ENCODE measurements at regions not wholly inside any gene's neighbourhood (a gene's known extent, or its start where the extent isn't known, plus 50 kb on each side); places are given as distances from the start of the nearest gene placed in this dataset.

DNA sequence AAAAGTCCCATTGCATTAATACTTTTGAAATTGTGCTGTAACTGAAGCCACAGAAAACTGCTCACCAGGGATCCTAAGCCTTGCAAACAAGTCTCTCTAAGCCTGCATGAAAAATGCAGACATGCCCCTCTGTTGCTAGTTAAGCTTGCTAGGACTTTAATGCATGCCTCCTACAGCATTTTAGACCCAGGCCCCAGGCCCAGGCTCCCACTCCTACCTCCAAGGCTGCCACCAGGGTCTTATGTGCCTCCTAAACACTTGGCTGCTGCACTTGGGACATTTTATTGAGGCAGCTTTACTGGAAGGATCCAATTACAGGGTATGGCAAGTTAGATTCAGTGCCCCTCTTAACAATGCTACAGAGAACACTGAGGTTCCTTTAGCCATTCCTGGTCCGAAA is 467.3 kb upstream of the CLINT1 start:
- no peak for DNase-seq

DNA sequence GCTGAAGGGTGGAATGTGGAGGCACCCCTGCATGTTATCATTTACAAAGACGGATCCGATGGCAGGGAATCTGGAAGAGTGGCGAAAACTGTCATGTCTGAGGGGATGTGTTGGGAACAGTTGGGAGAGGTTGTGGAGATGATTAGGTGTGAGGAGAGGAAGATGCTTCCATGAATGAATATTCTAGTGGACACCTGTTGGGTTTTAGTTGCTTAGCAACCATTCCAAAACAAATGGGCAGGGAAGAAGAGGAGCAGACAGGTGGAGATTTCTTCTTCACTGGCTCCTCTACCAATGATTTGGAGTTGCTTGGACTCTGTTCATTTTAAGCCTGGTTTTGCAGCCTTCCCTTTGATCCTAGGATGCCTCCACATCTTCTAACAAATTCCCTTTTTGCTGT is 465.3 kb upstream of the CLINT1 start:
- no peak for DNase-seq

DNA sequence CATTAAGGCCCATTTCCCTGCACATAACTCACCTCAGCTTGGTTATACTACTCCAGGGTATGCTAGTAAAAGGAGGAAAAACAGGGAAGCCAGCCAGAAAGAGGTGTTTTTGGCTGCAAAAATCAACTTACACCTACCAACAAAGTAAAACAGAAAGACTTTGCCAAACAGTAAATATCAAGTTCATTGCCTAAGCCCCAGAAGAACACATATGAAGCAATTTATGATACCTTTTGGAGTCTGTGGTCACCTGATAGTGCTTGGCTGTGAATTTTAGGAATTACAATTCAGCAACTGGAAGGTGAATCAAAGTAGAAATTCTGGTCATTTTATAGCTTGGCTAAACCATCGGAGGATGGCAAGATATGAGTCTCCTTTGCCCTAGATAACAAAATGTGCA is 463.7 kb upstream of the CLINT1 start:
- no peak for DNase-seq

DNA sequence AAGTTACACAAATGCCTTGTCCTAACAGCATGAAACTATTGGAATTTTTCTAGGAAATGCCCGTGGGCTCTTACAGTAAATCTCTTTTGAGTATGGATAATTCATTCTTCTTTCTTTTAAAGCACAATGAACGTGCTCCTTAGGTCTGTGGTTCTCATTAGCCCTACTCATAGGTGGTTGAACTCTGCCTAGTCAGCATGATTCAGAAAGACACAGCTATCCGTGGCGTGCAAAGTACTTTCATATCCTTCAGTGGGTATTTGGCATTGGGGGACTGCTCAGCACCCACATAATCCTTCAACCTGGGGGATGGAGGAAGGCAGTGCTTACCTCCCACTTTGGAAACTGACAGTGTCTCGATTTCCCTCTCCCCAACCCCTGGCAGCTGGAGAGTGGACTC is 462.0 kb upstream of the CLINT1 start:
- DNase-seq = no peak

DNA sequence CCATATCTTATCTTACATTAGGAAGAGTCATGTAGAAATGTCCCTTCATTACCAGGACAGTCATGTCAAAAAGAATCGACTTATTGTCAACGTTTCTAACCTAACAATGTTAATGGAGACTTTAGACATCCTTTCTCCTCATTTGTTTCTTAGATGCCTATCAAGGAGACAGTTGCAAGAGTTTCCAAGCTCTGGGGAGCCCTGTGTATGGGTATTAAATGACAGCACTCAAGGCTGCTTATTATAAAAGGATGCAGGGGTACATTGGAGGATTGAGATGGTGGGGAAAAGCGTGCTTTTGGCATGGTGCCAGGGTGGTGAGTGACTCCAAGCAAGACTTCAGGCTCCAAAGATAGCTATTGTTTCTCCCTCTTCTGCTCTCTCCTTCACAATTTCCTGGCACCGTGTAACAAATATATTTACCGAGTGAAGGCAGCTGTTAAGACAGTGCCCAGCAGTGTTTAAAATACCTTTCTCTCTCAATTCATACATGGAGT is 461.3 kb upstream of the CLINT1 start:
- DNase-seq = peak; percentile 42

DNA sequence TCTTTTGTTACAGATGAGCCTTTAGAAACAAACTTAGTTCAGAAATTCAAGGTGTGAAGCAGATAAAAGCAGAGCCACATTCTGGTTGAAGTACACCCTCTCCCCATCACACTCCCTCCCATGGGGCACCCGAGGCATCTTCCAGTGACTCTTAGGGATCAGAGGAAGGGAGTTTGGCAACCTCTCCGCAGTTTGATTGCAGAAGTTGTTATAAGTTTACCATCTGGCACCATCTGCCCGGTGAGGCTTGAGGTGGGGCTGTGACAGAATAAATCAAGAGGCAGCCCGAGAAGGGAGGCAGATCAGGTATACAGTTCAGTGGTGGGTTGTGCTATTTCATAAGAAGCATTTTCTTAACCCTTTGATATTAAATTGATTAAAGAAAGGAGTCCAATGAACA is 458.6 kb upstream of the CLINT1 start:
- DNase-seq = no peak

DNA sequence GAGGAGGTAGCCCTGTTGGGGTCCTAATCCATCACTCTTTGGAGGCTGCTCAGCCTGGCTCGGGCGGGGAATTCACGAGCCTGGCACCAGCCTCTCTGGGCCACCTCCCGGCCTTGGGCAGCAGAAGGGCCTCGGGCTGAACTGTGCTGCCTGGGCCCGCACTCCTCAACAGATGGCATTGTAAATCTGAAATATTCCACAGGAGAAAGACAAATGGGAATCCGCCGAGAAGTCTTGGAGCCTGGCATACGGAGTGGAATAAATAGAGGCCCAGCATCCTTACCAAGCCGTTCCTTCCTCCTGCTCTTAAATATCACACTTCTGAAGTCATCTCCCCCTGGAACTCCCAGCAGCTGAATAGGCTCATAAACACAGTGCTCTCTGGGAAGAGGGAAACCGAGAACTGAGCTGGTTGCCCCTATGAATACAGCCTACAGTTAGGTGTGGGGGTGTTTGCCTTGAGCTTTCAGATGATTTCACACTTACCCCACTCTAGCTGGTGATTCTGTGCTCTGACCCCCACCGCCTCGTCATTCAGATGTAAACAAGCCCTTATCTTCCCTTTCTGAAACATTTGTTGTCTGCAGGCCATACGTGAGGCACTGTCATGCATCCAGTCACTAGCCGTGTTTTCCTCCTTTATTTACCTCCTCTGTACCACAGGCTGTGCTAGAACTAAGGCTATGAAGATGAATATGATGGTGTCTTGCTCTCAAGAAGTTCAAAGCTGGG is 455.0 kb upstream of the CLINT1 start:
- DNase-seq = no peak

DNA sequence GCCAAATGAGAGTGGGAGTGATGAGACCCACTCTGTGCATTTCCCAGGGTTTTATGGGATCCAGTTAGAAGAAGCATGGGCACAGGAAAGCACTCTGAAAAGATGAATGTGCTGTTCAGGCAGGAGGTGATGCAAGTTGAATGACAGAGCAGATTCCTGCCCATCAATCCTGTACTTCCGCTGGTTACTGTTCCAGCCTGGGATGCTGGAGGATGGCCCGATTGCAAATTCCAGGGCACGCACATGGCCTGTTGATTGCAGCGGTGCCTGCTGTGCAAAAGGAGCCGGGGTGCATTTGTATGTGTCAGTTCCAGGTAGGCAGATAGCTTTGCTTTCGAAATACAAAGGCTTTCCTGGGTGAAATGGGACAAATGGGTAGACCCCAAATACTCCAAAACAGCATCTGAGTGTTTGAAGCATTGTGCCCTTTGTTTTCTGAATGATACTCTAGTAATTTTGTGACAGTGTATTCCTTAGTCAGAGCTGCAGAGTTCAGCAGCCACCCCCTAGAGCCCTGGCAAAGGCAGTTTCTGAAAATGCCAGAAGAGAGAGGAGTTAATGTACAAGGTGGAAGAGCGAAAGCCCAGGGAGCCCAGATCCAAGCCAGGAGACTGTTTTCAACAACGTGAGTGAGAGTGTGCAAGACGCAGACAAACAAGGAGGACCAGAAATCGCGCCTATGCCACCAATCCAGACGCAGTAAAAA is 454.2 kb upstream of the CLINT1 start:
- DNase-seq = no peak

DNA sequence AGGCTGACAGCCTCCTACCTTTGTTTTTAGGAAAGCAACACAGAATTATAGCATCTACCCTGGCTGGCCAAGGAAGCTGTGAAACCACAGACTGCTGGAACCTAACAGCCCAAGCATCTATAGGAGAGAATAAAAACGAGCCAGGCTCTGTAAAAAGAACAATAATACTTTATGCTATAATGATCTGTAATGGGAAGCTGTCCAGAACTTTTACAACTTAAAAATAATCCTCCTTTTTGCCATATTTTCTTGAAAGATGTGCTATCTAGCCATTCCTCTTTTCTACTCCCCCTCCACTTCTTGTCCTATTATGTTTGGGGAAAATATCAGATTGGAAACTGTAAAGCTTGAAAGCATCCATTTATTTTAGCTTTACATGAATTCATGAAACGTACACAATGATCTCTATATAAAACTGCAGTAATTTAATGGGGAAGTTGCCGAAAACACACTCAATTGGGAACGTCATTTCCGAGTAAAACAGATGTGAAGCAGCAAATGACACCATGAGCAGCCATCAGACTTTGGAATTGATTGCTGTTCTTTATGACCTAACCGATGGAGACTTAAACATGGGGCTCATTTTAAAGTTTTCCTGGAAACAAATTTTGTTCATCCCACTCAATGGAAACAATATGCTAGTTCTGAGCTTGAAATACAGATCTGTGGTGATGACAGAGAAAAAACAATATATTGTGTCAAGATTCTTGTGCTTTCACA is 450.3 kb upstream of the CLINT1 start:
- DNase-seq = no peak

DNA sequence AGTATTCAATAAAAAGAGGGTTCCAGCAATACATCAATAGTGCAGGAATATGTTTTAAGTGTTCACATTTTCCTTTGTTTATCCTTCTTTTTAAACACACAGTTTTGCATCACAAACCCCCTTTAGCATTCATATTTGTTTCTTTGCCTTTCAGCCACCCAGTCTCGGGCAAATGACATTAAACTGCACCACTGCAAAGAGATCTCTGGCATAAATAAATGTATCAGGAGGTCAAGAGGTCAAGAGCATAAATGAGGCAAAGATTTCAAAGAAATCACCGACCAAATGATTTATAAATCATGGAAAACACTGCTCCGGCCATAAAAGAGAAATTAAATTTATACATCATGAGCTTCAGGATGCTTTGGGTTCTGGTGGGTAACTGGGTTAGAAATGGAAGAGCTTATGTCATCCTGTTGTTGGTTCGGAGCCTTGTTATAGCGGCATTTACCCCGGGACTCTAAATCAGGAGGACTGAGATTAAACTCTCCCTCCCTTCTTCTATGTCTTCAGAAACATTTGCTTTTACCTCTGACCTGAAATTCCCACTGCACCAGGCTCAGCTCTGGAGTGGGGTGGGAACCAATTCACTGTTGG is 449.6 kb upstream of the CLINT1 start:
- no peak for DNase-seq

DNA sequence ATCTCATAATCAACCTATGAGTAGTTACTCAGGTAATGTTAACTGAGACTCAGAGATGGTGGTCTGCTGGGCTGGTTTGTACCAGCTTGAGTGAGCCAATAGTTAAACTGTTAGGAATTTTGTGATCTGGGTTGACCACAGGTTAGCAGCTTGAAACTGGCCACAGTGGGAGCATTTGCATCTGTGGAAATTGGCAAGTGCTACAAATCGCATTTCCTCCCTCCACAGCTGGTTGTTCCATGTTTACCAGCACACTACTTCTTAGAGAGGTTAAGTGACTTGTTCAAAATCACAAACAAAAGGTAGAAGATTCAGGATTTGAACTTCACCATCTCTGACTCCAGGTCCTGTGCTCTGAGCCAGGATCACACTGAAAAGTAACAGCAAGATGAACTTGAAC is 446.9 kb upstream of the CLINT1 start:
- no peak for DNase-seq

DNA sequence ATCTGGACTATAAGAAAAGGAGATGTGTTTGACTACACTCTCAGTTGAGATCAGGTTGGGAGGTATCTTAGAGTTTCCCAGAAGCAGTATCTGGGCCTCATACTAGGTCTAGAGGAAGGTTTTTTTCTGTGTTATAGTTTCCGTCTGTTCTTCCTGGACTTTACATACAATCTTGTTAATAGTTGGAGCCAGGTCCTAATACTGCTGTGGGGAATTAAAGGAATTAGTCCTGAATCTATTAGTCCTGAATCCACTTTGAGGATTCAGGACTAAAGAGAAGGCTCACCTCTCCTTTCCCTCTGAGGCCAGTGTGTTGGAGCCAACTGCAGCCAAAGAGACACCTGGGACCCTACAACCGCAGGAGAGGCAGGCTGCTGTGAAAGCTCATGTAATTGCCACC is 445.7 kb upstream of the CLINT1 start:
- DNase-seq = no peak

DNA sequence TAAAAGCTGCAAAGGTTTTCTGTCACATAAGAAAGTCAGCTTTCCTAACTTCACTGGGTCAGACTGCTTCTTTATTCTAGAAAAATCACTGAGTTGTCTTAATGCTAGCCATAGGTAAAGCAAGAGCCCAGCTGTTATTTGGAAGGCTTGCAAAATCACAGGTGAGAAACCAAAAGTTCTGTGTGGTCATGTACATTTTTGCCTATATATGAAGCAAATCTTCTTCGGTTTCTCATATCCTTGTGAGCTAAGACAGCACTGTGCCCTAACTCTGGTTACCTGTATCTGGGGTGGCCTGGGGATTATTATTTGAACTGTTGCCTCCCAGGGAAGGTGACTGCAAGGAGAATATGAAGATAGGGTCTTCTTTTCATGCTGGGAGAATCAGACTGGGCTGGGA is 444.9 kb upstream of the CLINT1 start:
- DNase-seq = no peak

DNA sequence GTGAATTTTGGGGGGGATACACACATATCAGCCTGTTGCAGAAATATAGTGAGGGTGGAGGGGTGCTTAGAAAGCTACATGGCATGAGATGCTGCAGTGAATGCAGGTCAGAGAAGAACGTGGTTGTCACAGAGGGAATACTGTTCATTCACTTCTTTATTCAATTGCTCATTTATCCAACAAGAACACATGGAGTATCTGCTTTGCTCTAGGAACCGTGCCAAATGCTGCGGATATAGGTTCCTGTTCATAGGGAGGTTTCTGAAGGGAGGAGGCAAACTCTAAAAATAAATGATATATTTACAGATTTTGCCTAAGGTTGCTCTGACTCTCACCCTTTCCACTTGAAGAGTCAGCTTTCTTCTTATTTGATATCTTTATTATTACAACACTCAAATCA is 444.3 kb upstream of the CLINT1 start:
- no peak for DNase-seq

DNA sequence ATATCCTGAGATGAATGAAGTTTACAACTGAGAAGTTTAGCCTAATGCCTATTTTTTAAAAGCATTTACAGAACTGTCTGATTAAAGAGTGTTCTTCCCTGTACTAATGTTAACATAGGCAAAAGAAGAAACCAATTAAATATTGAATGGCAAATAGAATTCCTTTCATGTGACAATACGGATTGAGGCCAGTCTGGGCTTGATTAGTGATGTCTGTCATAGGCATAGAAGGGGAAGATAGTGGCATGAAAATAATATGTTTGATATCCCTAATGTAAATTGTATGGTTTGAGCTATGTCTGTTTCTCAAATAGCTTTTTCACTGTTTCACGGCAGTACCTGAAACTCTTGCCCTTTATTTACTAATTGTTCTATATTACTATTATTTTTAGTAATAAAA is 443.1 kb upstream of the CLINT1 start:
- DNase-seq = no peak

DNA sequence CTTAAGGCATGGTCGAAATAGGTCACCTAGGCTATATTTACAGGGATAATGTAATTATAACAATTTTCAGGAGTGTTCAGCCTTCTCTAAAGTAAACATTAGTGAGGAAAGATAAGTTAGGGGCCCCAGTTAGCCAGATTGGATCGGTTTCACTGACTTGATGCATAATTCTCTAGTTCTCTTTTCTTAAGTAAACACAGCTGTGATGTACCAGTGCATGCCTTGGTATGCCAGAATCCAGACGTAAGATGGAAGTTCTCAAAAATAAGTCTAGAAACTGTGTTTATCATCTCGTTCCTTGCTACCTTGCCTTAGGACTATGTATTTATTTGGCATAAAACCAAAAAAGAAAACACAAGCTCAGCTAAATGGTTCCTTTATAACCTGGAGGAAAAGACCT is 442.2 kb upstream of the CLINT1 start:
- no peak for DNase-seq

DNA sequence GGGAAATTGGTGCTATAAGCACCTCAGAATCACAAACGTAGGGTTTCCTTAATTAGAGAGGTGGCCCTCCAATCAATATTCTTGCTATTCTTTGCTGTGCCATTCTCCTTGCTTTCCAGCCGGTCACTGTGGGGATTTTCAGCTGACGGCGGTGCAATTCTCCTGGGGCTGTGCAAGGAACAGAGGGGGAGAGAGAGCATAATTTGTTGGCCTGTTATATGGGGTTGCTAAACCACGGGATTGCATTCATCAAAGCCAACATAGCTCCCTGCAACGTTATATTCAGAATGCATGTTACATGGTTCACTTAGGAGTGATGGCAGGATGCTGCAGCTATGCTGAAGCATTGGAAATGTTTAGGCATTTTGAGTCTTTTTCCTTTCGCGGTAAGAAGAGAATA is 441.3 kb upstream of the CLINT1 start:
- no peak for DNase-seq

DNA sequence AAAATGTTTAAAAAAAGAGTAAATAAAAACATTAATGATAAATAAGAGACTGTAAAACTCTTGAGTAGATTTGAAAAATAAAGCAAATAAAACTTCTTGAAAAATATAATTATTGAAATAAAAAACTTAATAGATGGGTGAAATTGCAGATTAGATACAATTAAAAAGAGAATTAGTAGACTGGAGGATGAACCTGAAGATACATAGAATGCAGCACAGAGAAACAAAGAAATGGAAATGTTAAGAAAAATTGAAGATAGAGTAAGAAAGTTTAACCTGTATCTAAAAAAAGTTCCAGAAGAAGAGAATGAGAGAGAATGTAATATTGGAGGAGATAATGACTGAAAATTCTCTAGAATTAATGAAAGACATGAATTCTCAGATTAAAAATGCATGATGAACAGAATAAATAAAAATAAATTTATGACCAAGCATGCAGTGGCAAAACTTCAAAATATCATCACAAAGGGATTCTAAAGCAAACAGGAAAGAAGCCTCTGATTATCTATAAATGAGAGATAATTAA is 438.1 kb upstream of the CLINT1 start:
- no peak for DNase-seq

DNA sequence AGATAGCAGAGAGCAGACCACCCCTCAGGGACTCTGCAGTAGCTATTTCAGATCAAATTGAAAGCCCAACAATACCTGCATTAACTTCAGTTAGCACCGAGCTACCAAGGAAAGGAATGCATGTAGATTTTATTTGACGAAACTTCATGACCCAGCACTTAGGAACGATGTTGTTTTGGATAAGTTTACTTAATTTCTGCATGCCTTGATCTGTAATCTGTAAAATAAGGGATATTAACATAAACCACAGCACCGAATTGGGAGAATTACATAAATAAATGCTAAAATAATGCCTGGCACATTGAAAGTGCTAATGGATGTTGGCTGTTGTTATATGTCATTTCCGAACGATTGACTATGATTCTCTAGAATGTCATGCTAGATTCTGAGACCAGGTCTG is 435.8 kb upstream of the CLINT1 start:
- no peak for DNase-seq

DNA sequence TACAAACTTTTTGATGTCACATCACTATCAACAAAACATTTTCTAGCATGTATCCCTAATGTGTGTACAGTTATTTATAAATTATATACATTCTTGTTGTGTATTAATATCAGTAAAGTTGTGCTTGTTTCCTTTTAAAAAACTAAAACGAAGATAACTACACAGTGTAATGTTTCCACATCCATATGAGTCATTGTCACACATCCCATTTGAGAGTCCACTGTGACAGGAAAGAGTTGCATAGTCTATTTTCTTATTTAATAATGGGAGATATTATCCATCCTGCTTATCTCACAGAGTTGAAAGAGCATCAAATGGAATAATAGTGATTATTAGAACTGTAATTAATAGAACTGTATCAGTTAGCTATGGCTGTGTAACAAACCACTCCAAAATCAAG is 434.0 kb upstream of the CLINT1 start:
- no peak for DNase-seq

DNA sequence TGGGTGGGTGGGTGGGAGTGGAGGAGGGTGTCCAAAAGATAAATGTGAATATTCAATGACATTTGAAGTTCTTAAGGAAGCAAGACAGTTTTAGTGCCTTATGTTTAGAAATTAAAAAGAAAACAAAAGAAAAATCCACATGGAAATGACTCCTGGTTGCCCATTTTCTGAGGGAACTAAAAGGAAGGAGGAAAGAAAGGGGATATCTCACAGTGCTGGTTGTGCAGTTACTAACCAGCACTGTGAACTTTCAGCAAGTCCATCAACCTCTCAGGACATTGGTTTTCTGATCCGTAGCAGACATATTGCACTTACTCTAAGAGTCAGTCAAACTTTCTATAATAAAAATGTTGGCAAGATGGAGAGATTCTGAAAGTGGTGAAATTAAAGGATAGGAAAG is 431.0 kb upstream of the CLINT1 start:
- no peak for DNase-seq

DNA sequence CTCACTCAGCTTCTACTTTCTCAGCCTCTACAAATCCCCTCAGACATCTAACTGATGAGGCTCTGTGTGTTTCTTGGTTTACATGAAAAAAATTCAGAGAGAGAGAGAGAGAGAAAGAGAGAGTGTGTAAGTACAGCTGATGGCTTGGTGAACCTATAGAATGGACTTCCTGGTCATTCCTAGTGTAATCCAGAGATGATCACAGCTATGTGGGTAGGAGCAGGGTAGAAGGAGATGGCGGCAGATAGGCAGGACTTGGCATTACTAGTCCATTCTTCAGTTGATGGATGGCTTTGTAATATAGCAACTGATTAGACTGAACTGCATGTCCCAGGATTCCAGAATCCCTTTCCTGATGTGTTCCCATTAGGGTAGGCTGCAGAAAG is 429.3 kb upstream of the CLINT1 start:
- no peak for DNase-seq

DNA sequence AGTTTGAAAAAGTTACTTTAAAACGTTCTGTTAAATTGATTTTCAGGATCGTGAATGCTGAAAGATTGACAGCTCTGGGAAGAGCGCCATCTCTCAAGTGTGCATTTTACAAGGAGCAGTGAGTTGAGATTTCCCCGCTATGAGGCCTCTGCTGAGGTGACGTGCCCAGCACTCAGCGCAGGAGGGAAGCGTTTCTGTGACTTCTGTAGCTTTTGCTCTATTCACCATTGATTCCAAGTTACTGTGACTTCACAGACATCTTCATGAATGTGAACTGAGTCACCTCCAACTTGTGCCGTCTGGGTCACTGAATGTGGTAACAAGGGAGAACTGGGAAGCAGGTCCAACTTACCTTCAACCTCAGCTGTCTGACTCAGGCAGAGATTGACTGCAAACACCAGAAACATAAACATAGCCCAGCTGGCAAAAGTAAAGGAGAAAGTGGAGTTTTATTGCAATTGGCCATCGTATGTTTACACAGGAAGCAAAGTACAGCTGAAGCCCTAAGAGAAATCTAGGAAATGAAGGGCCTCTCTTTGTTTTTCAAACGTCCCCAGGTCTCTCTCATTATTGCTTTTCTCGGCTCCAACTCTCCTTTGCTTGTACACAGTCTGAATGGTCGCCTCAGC is 428.8 kb upstream of the CLINT1 start:
- no peak for DNase-seq
